ENCODE measurements at regions not wholly inside any gene's neighbourhood (a gene's known extent, or its start where the extent isn't known, plus 50 kb on each side); places are given as distances from the start of the nearest gene placed in this dataset.
"Not testable (repeated sequence)": the region's sequence is repeated elsewhere in the genome, so short reads cannot be mapped to it uniquely, and the experiment has no call there.

- Mint-ChIP-seq H3K4me3 (no peak overlapping the region), H3K36me3 (ENCODE audit: low read depth) (no peaks in the 10 kb centered on the region), H3K4me1 (ENCODE audit: low read depth) (peaks cover 46% of the 10 kb centered on the region), H3K27me3 (ENCODE audit: insufficient read depth) (no peaks in the 10 kb centered on the region), H3K27ac (no peak overlapping the region), H3K9me3 (no peaks in the 10 kb centered on the region)
- TF ChIP-seq, protein P1, sequence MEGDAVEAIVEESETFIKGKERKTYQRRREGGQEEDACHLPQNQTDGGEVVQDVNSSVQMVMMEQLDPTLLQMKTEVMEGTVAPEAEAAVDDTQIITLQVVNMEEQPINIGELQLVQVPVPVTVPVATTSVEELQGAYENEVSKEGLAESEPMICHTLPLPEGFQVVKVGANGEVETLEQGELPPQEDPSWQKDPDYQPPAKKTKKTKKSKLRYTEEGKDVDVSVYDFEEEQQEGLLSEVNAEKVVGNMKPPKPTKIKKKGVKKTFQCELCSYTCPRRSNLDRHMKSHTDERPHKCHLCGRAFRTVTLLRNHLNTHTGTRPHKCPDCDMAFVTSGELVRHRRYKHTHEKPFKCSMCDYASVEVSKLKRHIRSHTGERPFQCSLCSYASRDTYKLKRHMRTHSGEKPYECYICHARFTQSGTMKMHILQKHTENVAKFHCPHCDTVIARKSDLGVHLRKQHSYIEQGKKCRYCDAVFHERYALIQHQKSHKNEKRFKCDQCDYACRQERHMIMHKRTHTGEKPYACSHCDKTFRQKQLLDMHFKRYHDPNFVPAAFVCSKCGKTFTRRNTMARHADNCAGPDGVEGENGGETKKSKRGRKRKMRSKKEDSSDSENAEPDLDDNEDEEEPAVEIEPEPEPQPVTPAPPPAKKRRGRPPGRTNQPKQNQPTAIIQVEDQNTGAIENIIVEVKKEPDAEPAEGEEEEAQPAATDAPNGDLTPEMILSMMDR (IDR thresholded peaks at IDR 0.05): no peak
- DNase-seq: no peak
Measured at GRCh38 chr20:23140991-23141390, 54.9 kb upstream of the CD93 start.

DNA sequence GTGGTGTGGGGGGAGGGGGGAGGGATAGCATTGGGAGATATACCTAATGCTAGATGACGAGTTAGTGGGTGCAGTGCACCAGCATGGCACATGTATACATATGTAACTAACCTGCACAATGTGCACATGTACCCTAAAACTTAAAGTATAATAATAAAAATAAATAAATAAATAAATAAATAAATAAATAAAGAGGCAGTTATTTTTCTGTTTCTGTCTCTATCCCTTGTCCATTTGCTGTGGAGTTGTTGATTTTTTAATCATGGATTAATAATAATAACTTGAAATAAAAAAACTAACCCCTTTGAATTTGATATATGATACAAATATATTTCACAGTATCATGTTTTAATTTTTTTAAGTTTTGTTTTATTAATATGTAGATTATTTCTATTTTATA, 53.9 kb upstream of the CD93 start:
- not testable (repeated sequence) for H3K27me3 Mint-ChIP-seq (ENCODE audit: insufficient read depth); H3K9me3 Mint-ChIP-seq; H3K27ac Mint-ChIP-seq; DNase-seq; H3K36me3 Mint-ChIP-seq (ENCODE audit: low read depth); H3K4me3 Mint-ChIP-seq
- H3K4me1 Mint-ChIP-seq (ENCODE audit: low read depth): peaks cover 36% of the 10 kb centered on the region

GRCh38 chr20:23139524-23139923, 53.4 kb upstream of the CD93 start:
- Mint-ChIP-seq H3K27me3 (ENCODE audit: insufficient read depth) (no peaks in the 10 kb centered on the region), H3K27ac (no peak overlapping the region), H3K9me3 (no peaks in the 10 kb centered on the region), H3K4me1 (ENCODE audit: low read depth) (peaks cover 31% of the 10 kb centered on the region), H3K4me3 (no peak overlapping the region), H3K36me3 (ENCODE audit: low read depth) (no peaks in the 10 kb centered on the region)
- DNase-seq: no peak
- TF ChIP-seq, protein P1 (IDR thresholded peaks at IDR 0.05): no peak

GRCh38 chr20:23138682-23139081, 52.6 kb upstream of the CD93 start:
- peaks cover 23% of the 10 kb centered on the region for H3K4me1 Mint-ChIP-seq (ENCODE audit: low read depth)
- H3K4me3 Mint-ChIP-seq: no peak overlapping the region
- TF ChIP-seq, protein P1 (IDR thresholded peaks at IDR 0.05): no peak
- H3K27me3 Mint-ChIP-seq (ENCODE audit: insufficient read depth): no peaks in the 10 kb centered on the region
- H3K27ac Mint-ChIP-seq: no peak overlapping the region
- no peaks in the 10 kb centered on the region for H3K9me3 Mint-ChIP-seq
- H3K36me3 Mint-ChIP-seq (ENCODE audit: low read depth): no peaks in the 10 kb centered on the region
- DNase-seq: no peak

DNA sequence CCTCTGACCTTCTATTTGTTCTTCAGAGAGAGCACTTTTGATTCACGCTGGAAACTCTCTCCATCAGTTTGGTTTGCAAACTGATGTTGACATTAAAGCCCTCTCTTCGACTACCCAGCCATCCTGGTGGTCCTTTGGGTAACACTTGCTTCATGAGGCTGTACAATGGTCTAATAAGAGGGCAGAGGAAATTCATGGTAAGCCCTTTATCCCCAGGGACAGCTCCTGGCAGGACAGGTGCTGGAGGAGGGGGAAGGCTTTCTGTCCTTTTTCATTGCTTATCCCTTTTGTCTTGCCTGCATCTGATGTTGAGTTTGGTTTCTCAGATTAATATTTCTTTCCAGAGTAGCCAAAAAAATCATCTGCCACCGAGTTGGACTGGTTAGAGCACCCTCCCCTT, 52.1 kb upstream of the CD93 start:
- Mint-ChIP-seq H3K4me3 (no peak overlapping the region), H3K4me1 (ENCODE audit: low read depth) (peaks cover 18% of the 10 kb centered on the region), H3K27ac (no peak overlapping the region), H3K27me3 (ENCODE audit: insufficient read depth) (no peaks in the 10 kb centered on the region), H3K36me3 (ENCODE audit: low read depth) (no peaks in the 10 kb centered on the region), H3K9me3 (no peaks in the 10 kb centered on the region)
- TF ChIP-seq, protein P1 (IDR thresholded peaks at IDR 0.05): no peak
- DNase-seq: no peak

DNA sequence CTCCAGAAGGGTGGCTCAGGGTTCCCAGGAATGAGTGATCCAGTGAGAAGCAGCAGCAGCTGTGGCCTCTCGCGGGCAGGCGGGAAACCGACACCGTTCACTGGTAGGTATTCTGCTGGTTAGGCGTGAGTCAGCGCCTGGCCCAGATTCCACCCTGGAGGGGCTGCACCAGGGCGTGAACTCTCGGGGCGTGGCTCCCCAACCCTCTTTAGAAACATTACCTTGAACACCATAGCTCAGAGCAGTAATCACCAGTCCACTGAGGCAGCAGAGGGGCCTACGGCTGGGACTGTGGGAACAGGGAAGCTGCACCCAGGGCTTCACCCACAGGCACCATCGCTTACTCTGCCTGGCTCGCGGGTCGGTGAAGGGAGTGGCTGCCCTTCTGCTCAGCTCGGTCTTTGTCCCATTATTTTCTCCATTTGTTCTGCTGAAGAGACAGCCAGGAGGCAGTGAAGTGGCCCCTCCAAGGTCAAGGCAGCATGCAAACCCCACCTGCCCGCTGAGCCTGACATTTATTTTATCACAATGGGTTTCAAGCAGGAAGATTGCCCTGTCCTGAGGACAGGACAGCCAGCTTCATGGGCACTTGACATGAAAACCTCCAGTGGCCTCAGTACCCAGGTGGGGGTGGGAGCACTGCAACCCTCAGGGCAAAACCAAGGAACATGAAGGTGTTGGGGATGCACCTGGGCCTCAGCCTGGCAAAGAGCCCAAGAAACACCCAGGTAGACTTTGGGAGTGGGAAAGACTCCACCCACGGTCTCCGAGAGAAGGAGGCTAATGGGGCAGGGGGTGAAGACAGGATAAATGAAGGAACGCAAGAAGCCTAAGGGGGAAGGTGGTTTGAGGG, 51.0 kb upstream of the CD93 start:
- TF ChIP-seq, protein P1 (IDR thresholded peaks at IDR 0.05): no peak
- no peaks in the 10 kb centered on the region for H3K27me3 Mint-ChIP-seq (ENCODE audit: insufficient read depth)
- peaks cover 7% of the 10 kb centered on the region for H3K4me1 Mint-ChIP-seq (ENCODE audit: low read depth)
- H3K36me3 Mint-ChIP-seq (ENCODE audit: low read depth): no peaks in the 10 kb centered on the region
- DNase-seq: no peak
- H3K9me3 Mint-ChIP-seq: no peaks in the 10 kb centered on the region
- no peak overlapping the region for H3K4me3 Mint-ChIP-seq
- H3K27ac Mint-ChIP-seq: no peak overlapping the region
